H9 (cell line): ENCODE measurements at regions not wholly inside any gene's neighbourhood (a gene's known extent, or its start where the extent isn't known, plus 50 kb on each side); places are given as distances from the start of the nearest gene placed in this dataset.

Experiments used
- DNase-seq: peaks from one replicate; pipeline ENCODE4 v3.0.0-alpha.2; 2017
- H2AFZ ChIP-seq: one replicate; pipeline ENCODE4 v1.6.1; 2013; ENCODE audit warnings: mild to moderate bottlenecking, low read length, control low read depth, moderate library complexity
- H2AK5ac ChIP-seq: 2 replicates; pipeline ENCODE4 v1.6.1; 2013; ENCODE audit warnings: low read length, control low read depth, mixed read lengths; ENCODE audit not compliant: insufficient read length
- H2BK120ac ChIP-seq: one replicate; pipeline ENCODE4 v1.6.1; 2013; ENCODE audit warnings: low read depth, mild to moderate bottlenecking, low read length, control low read depth, inconsistent platforms; ENCODE audit not compliant: poor library complexity, severe bottlenecking
- H2BK12ac ChIP-seq: 2 replicates; pipeline ENCODE4 v1.6.1; 2013; ENCODE audit warnings: low read length, control low read depth, mixed read lengths, low read depth; ENCODE audit not compliant: insufficient read length
- H2BK15ac ChIP-seq: 2 replicates; pipeline ENCODE4 v1.6.1; 2013; ENCODE audit warnings: low read depth, low read length, control low read depth
- H2BK20ac ChIP-seq: one replicate; pipeline ENCODE4 v1.6.1; 2013; ENCODE audit warnings: low read depth, mild to moderate bottlenecking, low read length, control low read depth, inconsistent platforms; ENCODE audit not compliant: poor library complexity, severe bottlenecking
- H2BK5ac ChIP-seq: 2 replicates; pipeline ENCODE4 v1.6.1; 2013; ENCODE audit warnings: low read length, control low read depth, mixed read lengths; ENCODE audit not compliant: insufficient read length
- H3K14ac ChIP-seq: 2 replicates; pipeline ENCODE4 v1.6.1; 2013; ENCODE audit warnings: low read length, control low read depth; ENCODE audit not compliant: insufficient read depth
- H3K18ac ChIP-seq: 2 replicates; pipeline ENCODE4 v1.6.1; 2013; ENCODE audit warnings: low read depth, mild to moderate bottlenecking, mixed read lengths, low read length, control low read depth; ENCODE audit not compliant: insufficient read length
- H3K23ac ChIP-seq: 2 replicates; pipeline ENCODE4 v1.6.1; 2013; ENCODE audit warnings: low read length, control low read depth, mixed read lengths, low read depth; ENCODE audit not compliant: insufficient read length
- H3K23me2 ChIP-seq: 2 replicates; pipeline ENCODE4 v1.6.1; 2013; ENCODE audit warnings: low read depth, mild to moderate bottlenecking, mixed read lengths, low read length, control low read depth; ENCODE audit not compliant: insufficient read length, poor library complexity, severe bottlenecking
- H3K27ac ChIP-seq: 2 replicates; pipeline ENCODE4 v1.5.1; 2013; ENCODE audit warnings: low read length, control low read depth, mixed read lengths, low read depth; ENCODE audit not compliant: insufficient read length
- H3K27me3 ChIP-seq: 2 replicates; pipeline ENCODE4 v1.6.1; 2013; ENCODE audit warnings: low read length, control low read depth, inconsistent platforms; ENCODE audit not compliant: insufficient read depth
- H3K4ac ChIP-seq: 2 replicates; pipeline ENCODE4 v1.6.1; 2013; ENCODE audit warnings: low read depth, mild to moderate bottlenecking, control low read depth, inconsistent platforms, low read length, moderate library complexity
- H3K4me1 ChIP-seq: 2 replicates; pipeline ENCODE4 v1.6.1; 2013; ENCODE audit warnings: low read length, control low read depth, inconsistent platforms; ENCODE audit not compliant: insufficient read depth
- H3K4me2 ChIP-seq: 2 replicates; pipeline ENCODE4 v1.6.1; 2013; ENCODE audit warnings: low read length, control low read depth, mixed read lengths; ENCODE audit not compliant: insufficient read length, insufficient read depth
- H3K56ac ChIP-seq: 2 replicates; pipeline ENCODE4 v1.6.1; 2013; ENCODE audit warnings: low read depth, mild to moderate bottlenecking, mixed read lengths, low read length, control low read depth; ENCODE audit not compliant: insufficient read length
- H3K79me1 ChIP-seq: 2 replicates; pipeline ENCODE4 v1.6.1; 2013; ENCODE audit warnings: low read depth, mild to moderate bottlenecking, moderate library complexity, low read length, control low read depth, inconsistent platforms; ENCODE audit not compliant: insufficient read depth, poor library complexity, severe bottlenecking
- H3K79me2 ChIP-seq: 2 replicates; pipeline ENCODE4 v1.6.1; 2013; ENCODE audit warnings: low read length, control low read depth, inconsistent platforms; ENCODE audit not compliant: insufficient read depth
- H3K9ac ChIP-seq: 2 replicates; pipeline ENCODE4 v1.6.1; 2013; ENCODE audit warnings: low read length, control low read depth, mixed read lengths; ENCODE audit not compliant: insufficient read length; ENCODE audit errors: extremely low read depth
- H3K9me3 ChIP-seq: one replicate; pipeline ENCODE4 v1.6.1; 2013; ENCODE audit warnings: low read depth, low read length, inconsistent platforms; ENCODE audit not compliant: control insufficient read depth
- H3T11ph ChIP-seq: one replicate; pipeline ENCODE4 v1.6.1; 2013; ENCODE audit warnings: mild to moderate bottlenecking, low read length, control low read depth, inconsistent platforms
- H4K20me1 ChIP-seq: one replicate; pipeline ENCODE4 v1.6.1; 2013; ENCODE audit not compliant: control insufficient read depth, insufficient read length, insufficient read depth
- H4K5ac ChIP-seq: 2 replicates; pipeline ENCODE4 v1.6.1; 2013; ENCODE audit warnings: low read depth, mild to moderate bottlenecking, mixed read lengths, low read length, control low read depth; ENCODE audit not compliant: insufficient read length
- H4K8ac ChIP-seq: replicated peaks from 2 replicates; pipeline ENCODE4 v1.6.1; 2013; ENCODE audit warnings: low read length, control low read depth, mixed read lengths, low read depth; ENCODE audit not compliant: insufficient read length
- H4K91ac ChIP-seq: 2 replicates; pipeline ENCODE4 v1.6.1; 2013; ENCODE audit warnings: low read depth, mild to moderate bottlenecking, moderate library complexity, mixed read lengths, low read length, control low read depth; ENCODE audit not compliant: insufficient read length
- H3K27ac Mint-ChIP-seq, 3 experiments: 2 replicates in 2 of 3; 3 replicates in 1 of 3; pipeline ENCODE4 v1.8.0; 2020 to 2021; ENCODE audit warnings: mixed read lengths in 3 of 3, mild to moderate bottlenecking in 1 of 3, moderate library complexity in 1 of 3
- H3K27me3 Mint-ChIP-seq: 2 replicates; pipeline ENCODE4 v1.8.0; 2021; ENCODE audit warnings: low read depth, mild to moderate bottlenecking, moderate library complexity, mixed read lengths
- H3K36me3 Mint-ChIP-seq, 3 experiments: 2 replicates in 2 of 3; 3 replicates in 1 of 3; pipeline ENCODE4 v1.8.0; 2020 to 2021; ENCODE audit warnings: low read depth in 3 of 3, mixed read lengths in 3 of 3; ENCODE audit not compliant: insufficient read depth in 1 of 3
- H3K4me1 Mint-ChIP-seq, 2 experiments: 2 replicates each; pipeline ENCODE4 v1.8.0; 2020; ENCODE audit warnings: mixed read lengths in 2 of 2
- H3K4me3 Mint-ChIP-seq, 2 experiments: 2 replicates in 1 of 2; 3 replicates in 1 of 2; pipeline ENCODE4 v1.8.0; 2020 to 2021; ENCODE audit warnings: mild to moderate bottlenecking in 2 of 2, mixed read lengths in 2 of 2, moderate library complexity in 1 of 2
- H3K9me3 Mint-ChIP-seq, 2 experiments: 2 replicates in 1 of 2; 3 replicates in 1 of 2; pipeline ENCODE4 v1.8.0; 2020; ENCODE audit warnings: mild to moderate bottlenecking in 2 of 2, mixed read lengths in 2 of 2, moderate library complexity in 1 of 2
- CTCF ChIP-seq: fragments of 200-600 bp; sonication (generic); conservative IDR thresholded peaks from 3 replicates; pipeline ENCODE4 v1.8.0; 2021; ENCODE audit warnings: antibody characterized with exemption, mild to moderate bottlenecking
- WGBS: extraction: QIAGEN DNeasy Blood & Tissue Kit; methylation state at CpG from one replicate; pipeline ENCODE4 v1.1.7; 2013; ENCODE audit warnings: missing lambda C conversion rate, low lambda C conversion rate, mixed read lengths; ENCODE audit not compliant: insufficient read length; ENCODE audit errors: extremely low coverage; 5-methylcytosine and 5-hydroxymethylcytosine counted together

- Histone ChIP-seq H4K5ac (no peak overlapping the region), H3K4me1 (peaks cover 3% of the 10 kb centered on the region; the same call in 1 of the 2 replicates), H3K23ac (no peak overlapping the region), H4K20me1 (no peaks in the 10 kb centered on the region), H4K8ac (no peak overlapping the region), H2BK20ac (no peak overlapping the region), H3K79me1 (no peaks in the 10 kb centered on the region), H3K79me2 (no peaks in the 10 kb centered on the region), H3K23me2 (no peaks in the 10 kb centered on the region), H3K27ac (no peak overlapping the region), H4K91ac (no peak overlapping the region), H3K14ac (no peak overlapping the region), H3K4me2 (no peak overlapping the region), H2AK5ac (no peak overlapping the region), H2AFZ (no peak overlapping the region), H2BK120ac (no peak overlapping the region), H2BK15ac (no peak overlapping the region), H3K56ac (no peak overlapping the region), H3K9ac (no peak overlapping the region), H3T11ph (no peak overlapping the region), H3K9me3 (no peaks in the 10 kb centered on the region), H3K18ac (no peak overlapping the region), H3K4ac (no peak overlapping the region), H3K27me3 (no peaks in the 10 kb centered on the region), H2BK12ac (no peak overlapping the region), H2BK5ac (no peak overlapping the region)
- no peak overlapping the region for H3K4me3 Mint-ChIP-seq
- no peak for TF ChIP-seq CTCF
- H3K27ac Mint-ChIP-seq = no peak overlapping the region
- H3K27me3 Mint-ChIP-seq = peaks cover 22% of the 10 kb centered on the region
- peaks cover 35 to 48% of the 10 kb centered on the region in 2 experiments for H3K4me1 Mint-ChIP-seq
- H3K36me3 Mint-ChIP-seq = no peaks in the 10 kb centered on the region
- no peaks in the 10 kb centered on the region for H3K9me3 Mint-ChIP-seq
- no CpG with 5 or more reads among the region's 6 CpGs for WGBS
- no peak for DNase-seq
Observed at GRCh38 chr5:172567843-172568242, 73.2 kb upstream of the NEURL1B start.
